ENCODE measurements at regions not wholly inside any gene's neighbourhood (a gene's known extent, or its start where the extent isn't known, plus 50 kb on each side); places are given as distances from the start of the nearest gene placed in this dataset.

GRCh38 chr20:39523405-39523804, 561.3 kb downstream of the DHX35 start:
- FAIRE-seq = no peak

- no peak for FAIRE-seq
Observed at GRCh38 chr20:39518654-39519053, 556.5 kb downstream of the DHX35 start.

DNA sequence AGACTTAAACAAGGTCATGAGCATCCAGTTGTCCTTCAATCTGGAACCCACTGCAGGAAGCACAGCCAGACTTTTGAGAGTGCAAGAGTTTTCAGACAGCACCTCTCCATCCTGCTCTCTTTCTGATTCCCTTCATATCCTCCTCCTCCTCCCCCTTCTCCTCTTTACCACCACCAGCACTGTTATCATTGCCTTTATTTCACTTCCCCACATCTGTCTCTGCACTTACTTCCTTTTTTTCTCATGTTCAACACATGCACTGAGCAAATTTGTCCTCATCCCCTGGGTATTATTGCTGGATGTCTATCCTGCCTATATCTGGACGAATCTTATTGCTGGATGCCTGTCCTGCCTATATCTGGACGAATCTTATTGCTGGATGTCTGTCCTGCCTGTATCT, 554.8 kb downstream of the DHX35 start:
- no peak for FAIRE-seq

DNA sequence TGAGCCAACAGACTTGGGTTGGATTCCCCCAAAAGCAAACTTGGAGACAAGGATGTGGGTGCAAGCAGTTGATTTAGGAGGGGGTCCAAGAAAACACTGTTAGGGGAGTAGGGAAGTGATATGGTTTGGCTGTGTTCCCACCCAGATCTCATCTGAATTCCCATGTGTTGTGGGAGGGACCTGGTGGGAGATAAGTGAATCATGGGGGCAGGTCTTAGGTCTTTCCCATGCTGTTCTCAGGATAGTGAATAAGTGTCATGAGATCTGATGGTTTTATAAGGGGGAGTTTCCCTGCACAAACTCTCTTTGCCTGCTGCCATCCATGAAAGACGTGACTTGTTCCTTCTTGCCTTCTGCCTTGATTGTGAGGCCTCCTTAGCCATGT, 542.6 kb downstream of the DHX35 start:
- FAIRE-seq = no peak

GRCh38 chr20:39503902-39504709, 542.0 kb downstream of the DHX35 start:
- FAIRE-seq = no peak

- no peak for FAIRE-seq
Observed at GRCh38 chr20:39492223-39492797, 530.2 kb downstream of the DHX35 start.

GRCh38 chr20:39491711-39492110, 529.6 kb downstream of the DHX35 start:
- FAIRE-seq = no peak

DNA sequence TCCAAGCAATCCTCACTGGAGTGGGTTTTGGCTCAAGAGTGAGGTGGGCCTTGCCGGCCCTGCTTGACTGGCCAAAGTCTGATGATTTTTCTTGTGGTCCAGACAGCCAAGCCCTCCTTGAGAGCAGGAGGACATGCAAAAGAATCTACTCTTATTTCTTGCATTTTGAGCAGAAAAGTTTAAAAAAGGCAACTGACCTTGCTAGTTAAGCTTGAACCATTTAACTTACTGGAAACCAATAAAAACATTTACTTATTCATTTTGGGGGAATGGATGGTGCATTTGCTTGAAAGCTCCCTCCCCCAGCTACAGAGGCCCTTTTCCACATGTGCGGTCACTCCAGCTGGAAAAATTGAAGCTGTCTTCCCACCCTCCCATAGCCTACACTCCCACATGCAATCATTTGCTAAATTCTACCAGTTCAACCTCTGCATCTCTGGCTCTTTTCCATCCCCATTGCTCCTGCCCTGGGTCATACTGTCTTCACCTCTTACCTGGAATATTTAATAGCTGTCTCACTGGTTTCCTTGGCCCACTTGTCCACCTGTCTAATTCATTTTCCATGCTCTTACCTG, 527.9 kb downstream of the DHX35 start:
- FAIRE-seq = no peak

- FAIRE-seq = no peak
Observed at GRCh38 chr20:39480276-39481043, 518.3 kb downstream of the DHX35 start.

GRCh38 chr20:39479196-39479810, 517.2 kb downstream of the DHX35 start:
- no peak for FAIRE-seq

DNA sequence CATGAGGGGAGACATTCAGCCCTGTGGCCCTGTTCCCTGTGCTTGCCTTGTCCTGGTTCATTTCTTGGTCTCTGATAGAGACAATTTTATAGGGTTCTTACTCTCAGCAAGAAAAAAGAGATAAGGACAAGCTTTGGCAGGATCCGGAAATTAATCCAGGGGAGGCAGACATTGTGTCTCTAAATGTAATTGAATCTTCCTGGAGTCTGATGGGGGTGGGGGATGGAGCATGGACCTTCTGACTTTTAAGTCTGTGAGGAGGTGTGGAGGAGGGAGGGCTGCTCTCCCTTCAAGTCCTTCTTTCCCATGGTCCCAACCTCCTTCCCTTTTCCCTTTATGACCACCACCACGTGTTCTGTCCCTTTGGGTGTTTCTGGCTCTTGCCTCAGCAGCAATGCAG, 512.7 kb downstream of the DHX35 start:
- no peak for FAIRE-seq

GRCh38 chr20:39473536-39473935, 511.4 kb downstream of the DHX35 start:
- no peak for FAIRE-seq

DNA sequence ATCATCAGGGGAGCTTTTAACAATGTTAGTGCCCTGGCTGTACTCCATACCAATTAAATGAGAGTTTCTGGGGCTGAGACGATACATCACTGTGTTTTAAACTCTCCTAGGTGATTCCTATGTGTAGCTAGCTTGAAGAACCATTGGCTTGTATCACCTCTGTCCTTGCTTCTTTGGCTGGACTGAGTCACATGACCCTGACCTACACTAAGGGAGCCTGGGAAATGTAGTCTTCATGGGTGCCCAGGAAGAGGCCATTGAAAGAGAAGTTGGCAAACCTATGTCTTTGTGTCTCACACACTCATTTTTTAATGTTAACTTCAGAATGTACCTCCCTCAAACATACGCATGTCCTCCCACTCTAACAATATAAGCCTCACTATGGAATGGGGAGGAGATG, 506.6 kb downstream of the DHX35 start:
- FAIRE-seq = no peak

DNA sequence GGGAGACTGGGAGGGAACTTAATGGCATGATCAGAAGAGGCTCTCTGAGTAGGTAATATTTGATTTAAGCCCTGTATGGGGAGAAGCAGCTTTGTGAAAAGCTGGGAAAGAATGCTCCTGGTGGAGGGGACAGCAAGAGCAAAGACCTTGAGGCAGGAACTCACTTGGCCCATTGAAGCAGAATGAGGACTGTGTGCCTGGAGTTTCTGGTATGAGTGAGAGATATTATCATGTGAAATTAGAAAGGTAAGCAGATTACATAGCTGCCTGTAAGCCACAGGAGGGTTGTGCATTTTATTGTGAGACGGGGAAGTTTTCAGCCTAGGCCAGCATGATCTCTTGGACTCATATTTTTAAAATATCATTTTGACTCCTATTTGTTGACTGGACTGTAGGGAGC, 502.1 kb downstream of the DHX35 start:
- no peak for FAIRE-seq

DNA sequence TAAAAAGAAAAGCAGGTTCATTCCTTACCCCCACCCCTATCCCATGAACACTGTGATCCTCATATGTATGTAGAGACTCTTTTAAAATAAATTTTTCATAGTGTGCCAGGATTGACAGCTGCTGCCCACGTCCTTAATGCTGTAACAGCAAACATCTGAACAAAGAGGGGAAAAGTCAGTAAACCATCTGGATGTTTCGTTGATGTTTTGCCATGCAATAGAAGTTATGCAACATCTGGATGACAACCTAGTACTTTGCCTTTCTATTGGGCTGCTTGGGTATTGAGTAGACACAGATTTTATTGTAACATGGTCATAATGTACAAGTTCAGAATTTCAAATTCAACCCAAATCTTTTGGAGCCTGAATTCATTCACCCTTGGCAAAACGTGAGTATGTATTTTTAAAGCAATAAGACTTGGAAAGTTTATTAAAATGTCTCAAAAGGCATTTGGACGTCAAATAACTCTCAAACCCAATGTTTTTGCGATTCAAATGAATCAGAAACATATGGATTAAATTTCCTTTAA, 500.3 kb downstream of the DHX35 start:
- FAIRE-seq = no peak

- FAIRE-seq = no peak
Observed at GRCh38 chr20:39458452-39458851, 496.3 kb downstream of the DHX35 start.

DNA sequence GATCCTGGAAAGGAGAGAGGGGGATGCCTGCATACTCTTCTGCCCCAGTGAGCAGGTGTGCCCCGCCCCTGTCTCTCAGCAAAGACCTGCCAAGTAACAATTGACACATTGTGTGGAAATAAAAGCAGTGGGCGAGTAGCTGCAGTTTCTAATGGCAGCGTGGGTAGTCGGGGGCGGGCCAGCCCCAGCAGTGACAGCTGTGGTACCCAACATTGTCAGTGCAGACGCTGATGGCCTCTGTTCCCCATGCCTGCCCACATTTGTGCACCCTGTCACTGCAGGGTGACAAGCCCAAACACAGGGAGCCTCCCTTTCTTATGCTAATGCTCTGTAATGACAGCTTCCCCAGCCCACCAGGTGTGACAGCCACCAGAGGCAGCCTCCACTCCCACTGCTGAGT, 491.7 kb downstream of the DHX35 start:
- FAIRE-seq = no peak

- FAIRE-seq = no peak
Observed at GRCh38 chr20:39452583-39453340, 490.6 kb downstream of the DHX35 start.

GRCh38 chr20:39451386-39451785, 489.2 kb downstream of the DHX35 start:
- no peak for FAIRE-seq

- no peak for FAIRE-seq
Observed at GRCh38 chr20:39446397-39446796, 484.3 kb downstream of the DHX35 start.

DNA sequence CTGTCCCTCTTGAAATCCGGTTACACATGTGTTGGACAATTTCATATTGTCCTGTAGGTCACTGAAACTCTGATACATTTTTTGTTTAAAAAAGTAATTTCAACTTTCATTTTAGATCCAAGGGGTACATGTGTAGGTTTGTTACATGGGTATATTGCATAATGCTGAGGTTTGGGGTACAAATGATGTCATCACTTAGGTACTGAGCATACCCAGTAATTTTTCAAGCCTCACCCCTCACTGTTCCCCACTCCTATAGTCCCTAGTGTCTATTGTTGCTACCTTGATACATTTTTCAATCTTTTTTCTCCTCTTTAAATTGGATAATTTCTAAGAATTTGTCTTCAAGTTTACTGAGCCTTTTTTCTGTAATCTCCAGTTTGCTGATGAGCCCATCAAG, 483.0 kb downstream of the DHX35 start:
- FAIRE-seq = no peak

- FAIRE-seq = no peak
Observed at GRCh38 chr20:39433466-39433865, 471.3 kb downstream of the DHX35 start.
